ENCODE measurements at regions not wholly inside any gene's neighbourhood (a gene's known extent, or its start where the extent isn't known, plus 50 kb on each side); places are given as distances from the start of the nearest gene placed in this dataset.

GRCh38 chr14:71524320-71524982, 407.8 kb upstream of the RGS6 start:
- Histone ChIP-seq H3K4me1 (ENCODE audit: insufficient read depth, low read length) (no peaks in the 10 kb centered on the region), H3K27ac (ENCODE audit: low read depth, low read length) (no peak overlapping the region), H3K4me3 (ENCODE audit: low read length in 2 of 2) (no peak overlapping the region), H3K9me3 (ENCODE audit: control insufficient read depth in 1 of 2, low read length in 2 of 2) (no peaks in the 10 kb centered on the region), H3K36me3 (ENCODE audit: insufficient read depth, low read length) (no peaks in the 10 kb centered on the region), H3K27me3 (ENCODE audit: insufficient read depth, low read length) (no peaks in the 10 kb centered on the region)
- Mint-ChIP-seq H3K9me3 (no peaks in the 10 kb centered on the region), H3K4me3 (no peak overlapping the region), H3K27ac (peak overlapping the region in 1 of 7 donors; percentile 2), H3K4me1 (peaks cover 8 to 16% (median 9%) of the 10 kb centered on the region in 4 donors), H3K27me3 (no peaks in the 10 kb centered on the region), H3K36me3 (peaks cover 4 to 16% of the 10 kb centered on the region in 2 donors)
- POLR2A ChIA-PET (ENCODE audit: partially characterized antibody), result no interaction called here
- intact Hi-C loops (cut with micrococcal nuclease), result no loop called here
- CTCF ChIA-PET (ENCODE audit: partially characterized antibody), result no interaction called here
- DNase-seq, result no peak

- Histone ChIP-seq H3K9me3 (ENCODE audit: control insufficient read depth in 1 of 2, low read length in 2 of 2) (no peaks in the 10 kb centered on the region), H3K27ac (ENCODE audit: low read depth, low read length) (no peak overlapping the region), H3K4me1 (ENCODE audit: insufficient read depth, low read length) (no peaks in the 10 kb centered on the region), H3K36me3 (ENCODE audit: insufficient read depth, low read length) (no peaks in the 10 kb centered on the region), H3K27me3 (ENCODE audit: insufficient read depth, low read length) (no peaks in the 10 kb centered on the region), H3K4me3 (ENCODE audit: low read length in 2 of 2) (no peak overlapping the region)
- POLR2A ChIA-PET (ENCODE audit: partially characterized antibody), result no interaction called here
- no peak for DNase-seq
- CTCF ChIA-PET (ENCODE audit: partially characterized antibody), result no interaction called here
- H3K9me3 Mint-ChIP-seq, result no peaks in the 10 kb centered on the region
- H3K4me3 Mint-ChIP-seq, result no peak overlapping the region
- no peaks in the 10 kb centered on the region for H3K27me3 Mint-ChIP-seq
- peaks cover 8 to 16% (median 9%) of the 10 kb centered on the region in 4 donors for H3K4me1 Mint-ChIP-seq
- H3K27ac Mint-ChIP-seq, result no peak overlapping the region
- intact Hi-C loops (cut with micrococcal nuclease), result no loop called here
- peaks cover 10 to 29% of the 10 kb centered on the region in 2 donors for H3K36me3 Mint-ChIP-seq
These were observed 406.5 kb upstream of the RGS6 start for GRCh38 chr14:71525663-71526221.

GRCh38 chr14:71526388-71526787, 405.8 kb upstream of the RGS6 start:
- intact Hi-C loops (cut with micrococcal nuclease), result no loop called here

GRCh38 chr14:71527838-71528237, 404.4 kb upstream of the RGS6 start:
- H3K4me3 Mint-ChIP-seq, result no peak overlapping the region
- H3K9me3 Mint-ChIP-seq, result no peaks in the 10 kb centered on the region
- Histone ChIP-seq H3K9me3 (ENCODE audit: control insufficient read depth in 1 of 2, low read length in 2 of 2) (no peaks in the 10 kb centered on the region), H3K4me3 (ENCODE audit: low read length in 2 of 2) (no peak overlapping the region), H3K27ac (ENCODE audit: low read depth, low read length) (no peak overlapping the region), H3K36me3 (ENCODE audit: insufficient read depth, low read length) (no peaks in the 10 kb centered on the region), H3K4me1 (ENCODE audit: insufficient read depth, low read length) (no peaks in the 10 kb centered on the region), H3K27me3 (ENCODE audit: insufficient read depth, low read length) (no peaks in the 10 kb centered on the region)
- peaks cover 19 to 47% of the 10 kb centered on the region in 2 donors for H3K36me3 Mint-ChIP-seq
- no peak for DNase-seq
- peaks cover 4 to 12% (median 9%) of the 10 kb centered on the region in 4 donors for H3K4me1 Mint-ChIP-seq
- no peak overlapping the region for H3K27ac Mint-ChIP-seq
- ChIA-PET POLR2A (ENCODE audit: partially characterized antibody) (no interaction called here), CTCF (ENCODE audit: partially characterized antibody) (no interaction called here)
- no peaks in the 10 kb centered on the region for H3K27me3 Mint-ChIP-seq
- intact Hi-C loops (cut with micrococcal nuclease), result no loop called here

More at GRCh38 chr14:71526388-71526787, 405.8 kb upstream of the RGS6 start:
- POLR2A ChIA-PET (ENCODE audit: partially characterized antibody), result no interaction called here
- Mint-ChIP-seq H3K27me3 (no peaks in the 10 kb centered on the region), H3K27ac (no peak overlapping the region), H3K9me3 (no peaks in the 10 kb centered on the region), H3K36me3 (peaks cover 15 to 36% of the 10 kb centered on the region in 2 donors), H3K4me3 (no peak overlapping the region), H3K4me1 (peaks cover 8 to 16% (median 9%) of the 10 kb centered on the region in 4 donors)
- CTCF ChIA-PET (ENCODE audit: partially characterized antibody), result no interaction called here
- Histone ChIP-seq H3K4me1 (ENCODE audit: insufficient read depth, low read length) (no peaks in the 10 kb centered on the region), H3K27ac (ENCODE audit: low read depth, low read length) (no peak overlapping the region), H3K36me3 (ENCODE audit: insufficient read depth, low read length) (no peaks in the 10 kb centered on the region), H3K4me3 (ENCODE audit: low read length in 2 of 2) (no peak overlapping the region), H3K27me3 (ENCODE audit: insufficient read depth, low read length) (no peaks in the 10 kb centered on the region), H3K9me3 (ENCODE audit: control insufficient read depth in 1 of 2, low read length in 2 of 2) (no peaks in the 10 kb centered on the region)
- no peak for DNase-seq

GRCh38 chr14:71529848-71530247, 402.4 kb upstream of the RGS6 start:
- Mint-ChIP-seq H3K9me3 (no peaks in the 10 kb centered on the region), H3K4me3 (no peak overlapping the region), H3K27ac (no peak overlapping the region), H3K36me3 (peaks cover 21 to 41% of the 10 kb centered on the region in 2 donors), H3K4me1 (peaks cover 0 to 2% (median under 1%) of the 10 kb centered on the region in 4 donors), H3K27me3 (no peaks in the 10 kb centered on the region)
- intact Hi-C loops (cut with micrococcal nuclease), result no loop called here
- Histone ChIP-seq H3K36me3 (ENCODE audit: insufficient read depth, low read length) (no peaks in the 10 kb centered on the region), H3K9me3 (ENCODE audit: control insufficient read depth in 1 of 2, low read length in 2 of 2) (no peaks in the 10 kb centered on the region), H3K4me1 (ENCODE audit: insufficient read depth, low read length) (no peaks in the 10 kb centered on the region), H3K4me3 (ENCODE audit: low read length in 2 of 2) (no peak overlapping the region), H3K27ac (ENCODE audit: low read depth, low read length) (no peak overlapping the region), H3K27me3 (ENCODE audit: insufficient read depth, low read length) (no peaks in the 10 kb centered on the region)
- ChIA-PET POLR2A (ENCODE audit: partially characterized antibody) (no interaction called here), CTCF (ENCODE audit: partially characterized antibody) (no interaction called here)
- DNase-seq, result no peak

- ChIA-PET CTCF (ENCODE audit: partially characterized antibody) (no interaction called here), POLR2A (ENCODE audit: partially characterized antibody) (no interaction called here)
- Histone ChIP-seq H3K4me3 (ENCODE audit: low read length in 2 of 2) (no peak overlapping the region), H3K27me3 (ENCODE audit: insufficient read depth, low read length) (no peaks in the 10 kb centered on the region), H3K9me3 (ENCODE audit: control insufficient read depth in 1 of 2, low read length in 2 of 2) (no peaks in the 10 kb centered on the region), H3K36me3 (ENCODE audit: insufficient read depth, low read length) (no peaks in the 10 kb centered on the region), H3K27ac (ENCODE audit: low read depth, low read length) (no peak overlapping the region), H3K4me1 (ENCODE audit: insufficient read depth, low read length) (no peaks in the 10 kb centered on the region)
- no peaks in the 10 kb centered on the region for H3K27me3 Mint-ChIP-seq
- H3K4me3 Mint-ChIP-seq, result no peak overlapping the region
- no peak overlapping the region for H3K27ac Mint-ChIP-seq
- no peak for DNase-seq
- peaks cover 21 to 35% of the 10 kb centered on the region in 2 donors for H3K36me3 Mint-ChIP-seq
- no peaks in the 10 kb centered on the region for H3K9me3 Mint-ChIP-seq
- intact Hi-C loops (cut with micrococcal nuclease), result no loop called here
- peaks cover 0 to 9% (median under 1%) of the 10 kb centered on the region in 4 donors for H3K4me1 Mint-ChIP-seq
These were observed 399.9 kb upstream of the RGS6 start for GRCh38 chr14:71532344-71532743.

GRCh38 chr14:71532790-71533189, 399.4 kb upstream of the RGS6 start:
- intact Hi-C loops (cut with micrococcal nuclease), result no loop called here
- Mint-ChIP-seq H3K4me3 (no peak overlapping the region), H3K4me1 (peaks cover 0 to 9% (median 1%) of the 10 kb centered on the region in 4 donors), H3K36me3 (peaks cover 21 to 35% of the 10 kb centered on the region in 2 donors), H3K9me3 (no peaks in the 10 kb centered on the region), H3K27ac (no peak overlapping the region), H3K27me3 (no peaks in the 10 kb centered on the region)
- H3K27ac ChIP-seq (ENCODE audit: low read depth, low read length), result no peak overlapping the region
- no peak overlapping the region for H3K4me3 ChIP-seq (ENCODE audit: low read length in 2 of 2)
- DNase-seq, result no peak
- H3K36me3 ChIP-seq (ENCODE audit: insufficient read depth, low read length), result no peaks in the 10 kb centered on the region
- no peaks in the 10 kb centered on the region for H3K27me3 ChIP-seq (ENCODE audit: insufficient read depth, low read length)
- H3K4me1 ChIP-seq (ENCODE audit: insufficient read depth, low read length), result no peaks in the 10 kb centered on the region
- no peaks in the 10 kb centered on the region for H3K9me3 ChIP-seq (ENCODE audit: control insufficient read depth in 1 of 2, low read length in 2 of 2)
- CTCF ChIA-PET (ENCODE audit: partially characterized antibody), result no interaction called here
- POLR2A ChIA-PET (ENCODE audit: partially characterized antibody), result no interaction called here

Measured in CD4-positive, alpha-beta memory T cell (primary cell).